Activated CD4-positive, alpha-beta memory T cell treated with anti-CD3 and anti-CD28 coated beads, Interleukin-2, amount 10 ng/mL, durations not matched to agents 7 days and 5 days (primary cell): ENCODE measurements at regions not wholly inside any gene's neighbourhood (a gene's known extent, or its start where the extent isn't known, plus 50 kb on each side); places are given as distances from the start of the nearest gene placed in this dataset.

Experiments
- CTCF ChIA-PET: fragments of 350-600 bp; sonication (Branson Sonifier 250); formaldehyde crosslinking; loops from one replicate; lab custom pipeline; 2021; ENCODE audit warnings: antibody characterized with exemption, inconsistent platforms; lab: Charles Lee
- POLR2A ChIA-PET: fragments of 350-600 bp; sonication (Branson Sonifier 250); formaldehyde crosslinking; loops from one replicate; lab custom pipeline; 2021; ENCODE audit warnings: antibody characterized with exemption; lab: Charles Lee
- DNase-seq: peaks from one replicate; pipeline ENCODE4 v3.0.0-alpha.2; 2020
- H3K27ac Mint-ChIP-seq: one replicate; pipeline ENCODE4 v1.8.0; 2021; ENCODE audit warnings: mild to moderate bottlenecking, mixed read lengths
- H3K27me3 Mint-ChIP-seq: one replicate; pipeline ENCODE4 v1.8.0; 2021; ENCODE audit warnings: mixed read lengths
- H3K36me3 Mint-ChIP-seq: one replicate; pipeline ENCODE4 v1.8.0; 2021; ENCODE audit warnings: low read depth, mixed read lengths
- H3K4me1 Mint-ChIP-seq: one replicate; pipeline ENCODE4 v1.8.0; 2021; ENCODE audit warnings: mixed read lengths
- H3K4me3 Mint-ChIP-seq: one replicate; pipeline ENCODE4 v1.8.0; 2021; ENCODE audit warnings: mild to moderate bottlenecking, mixed read lengths
- H3K9me3 Mint-ChIP-seq: one replicate; pipeline ENCODE4 v1.8.0; 2021; ENCODE audit warnings: mixed read lengths

GRCh38 chr9:79452265-79452664 is 119.5 kb upstream of the TLE4 start:
- Mint-ChIP-seq H3K27me3 (peaks cover 2% of the 10 kb centered on the region), H3K9me3 (no peaks in the 10 kb centered on the region), H3K36me3 (no peaks in the 10 kb centered on the region), H3K27ac (no peak overlapping the region), H3K4me3 (no peak overlapping the region), H3K4me1 (no peaks in the 10 kb centered on the region)
- CTCF ChIA-PET = no interaction called here
- DNase-seq = no peak
- POLR2A ChIA-PET = no interaction called here

GRCh38 chr9:79461712-79462111 is 110.1 kb upstream of the TLE4 start:
- Mint-ChIP-seq H3K27ac (no peak overlapping the region), H3K9me3 (no peaks in the 10 kb centered on the region), H3K4me1 (no peaks in the 10 kb centered on the region), H3K4me3 (no peak overlapping the region), H3K36me3 (no peaks in the 10 kb centered on the region), H3K27me3 (no peaks in the 10 kb centered on the region)
- POLR2A ChIA-PET = no interaction called here
- no peak for DNase-seq
- CTCF ChIA-PET = no interaction called here

- peaks cover 12% of the 10 kb centered on the region for H3K4me1 Mint-ChIP-seq
- H3K9me3 Mint-ChIP-seq = no peaks in the 10 kb centered on the region
- no peak overlapping the region for H3K4me3 Mint-ChIP-seq
- CTCF ChIA-PET = no interaction called here
- no peak overlapping the region for H3K27ac Mint-ChIP-seq
- H3K36me3 Mint-ChIP-seq = no peaks in the 10 kb centered on the region
- no peaks in the 10 kb centered on the region for H3K27me3 Mint-ChIP-seq
- POLR2A ChIA-PET = no interaction called here
- DNase-seq = no peak
These were observed 106.6 kb upstream of the TLE4 start for GRCh38 chr9:79465156-79465555.

- H3K9me3 Mint-ChIP-seq = no peaks in the 10 kb centered on the region
- no peaks in the 10 kb centered on the region for H3K27me3 Mint-ChIP-seq
- H3K27ac Mint-ChIP-seq = no peak overlapping the region
- H3K4me3 Mint-ChIP-seq = no peak overlapping the region
- no peak for DNase-seq
- peaks cover 12% of the 10 kb centered on the region for H3K4me1 Mint-ChIP-seq
- CTCF ChIA-PET = no interaction called here
- POLR2A ChIA-PET = no interaction called here
- no peaks in the 10 kb centered on the region for H3K36me3 Mint-ChIP-seq
These were observed 102.6 kb upstream of the TLE4 start for GRCh38 chr9:79469164-79469563.

GRCh38 chr9:79470954-79471353 is 100.8 kb upstream of the TLE4 start:
- Mint-ChIP-seq H3K27me3 (no peaks in the 10 kb centered on the region), H3K9me3 (no peaks in the 10 kb centered on the region), H3K4me3 (no peak overlapping the region), H3K36me3 (no peaks in the 10 kb centered on the region), H3K4me1 (peaks cover 12% of the 10 kb centered on the region), H3K27ac (no peak overlapping the region)
- POLR2A ChIA-PET = no interaction called here
- CTCF ChIA-PET = no interaction called here
- DNase-seq = no peak

GRCh38 chr9:79471580-79472543 is 99.9 kb upstream of the TLE4 start:
- no peaks in the 10 kb centered on the region for H3K36me3 Mint-ChIP-seq
- H3K9me3 Mint-ChIP-seq = no peaks in the 10 kb centered on the region
- H3K27me3 Mint-ChIP-seq = no peaks in the 10 kb centered on the region
- DNase-seq = no peak
- H3K27ac Mint-ChIP-seq = no peak overlapping the region
- no peak overlapping the region for H3K4me3 Mint-ChIP-seq
- H3K4me1 Mint-ChIP-seq = peaks cover 12% of the 10 kb centered on the region
- CTCF ChIA-PET = no interaction called here
- POLR2A ChIA-PET = no interaction called here

- no peak overlapping the region for H3K4me3 Mint-ChIP-seq
- no peak overlapping the region for H3K27ac Mint-ChIP-seq
- peaks cover 13% of the 10 kb centered on the region for H3K4me1 Mint-ChIP-seq
- ChIA-PET CTCF (no interaction called here), POLR2A (no interaction called here)
- H3K27me3 Mint-ChIP-seq = no peaks in the 10 kb centered on the region
- no peak for DNase-seq
- H3K36me3 Mint-ChIP-seq = no peaks in the 10 kb centered on the region
- H3K9me3 Mint-ChIP-seq = no peaks in the 10 kb centered on the region
These were observed 98.1 kb upstream of the TLE4 start for GRCh38 chr9:79473704-79474103.

GRCh38 chr9:79477241-79477840 is 94.4 kb upstream of the TLE4 start:
- no peaks in the 10 kb centered on the region for H3K27me3 Mint-ChIP-seq
- POLR2A ChIA-PET = no interaction called here

GRCh38 chr9:79477955-79478771 is 93.6 kb upstream of the TLE4 start:
- POLR2A ChIA-PET = no interaction called here
- Mint-ChIP-seq H3K36me3 (no peaks in the 10 kb centered on the region), H3K4me1 (peaks cover 2% of the 10 kb centered on the region), H3K27me3 (no peaks in the 10 kb centered on the region), H3K27ac (no peak overlapping the region), H3K4me3 (no peak overlapping the region), H3K9me3 (no peaks in the 10 kb centered on the region)
- CTCF ChIA-PET = no interaction called here
- no peak for DNase-seq

More at GRCh38 chr9:79477241-79477840, 94.4 kb upstream of the TLE4 start:
- H3K9me3 Mint-ChIP-seq = no peaks in the 10 kb centered on the region
- CTCF ChIA-PET = no interaction called here
- H3K36me3 Mint-ChIP-seq = no peaks in the 10 kb centered on the region
- DNase-seq = no peak
- no peak overlapping the region for H3K4me3 Mint-ChIP-seq
- no peak overlapping the region for H3K27ac Mint-ChIP-seq
- H3K4me1 Mint-ChIP-seq = peaks cover 2% of the 10 kb centered on the region

GRCh38 chr9:79480639-79481038 is 91.1 kb upstream of the TLE4 start:
- H3K27me3 Mint-ChIP-seq = no peaks in the 10 kb centered on the region
- H3K36me3 Mint-ChIP-seq = no peaks in the 10 kb centered on the region
- ChIA-PET CTCF (no interaction called here), POLR2A (no interaction called here)
- peaks cover 2% of the 10 kb centered on the region for H3K4me1 Mint-ChIP-seq
- no peak overlapping the region for H3K4me3 Mint-ChIP-seq
- no peak for DNase-seq
- no peaks in the 10 kb centered on the region for H3K9me3 Mint-ChIP-seq
- no peak overlapping the region for H3K27ac Mint-ChIP-seq

GRCh38 chr9:79481846-79482477 is 89.8 kb upstream of the TLE4 start:
- H3K4me3 Mint-ChIP-seq = no peak overlapping the region
- POLR2A ChIA-PET = no interaction called here
- no peaks in the 10 kb centered on the region for H3K36me3 Mint-ChIP-seq
- no peaks in the 10 kb centered on the region for H3K27me3 Mint-ChIP-seq
- H3K4me1 Mint-ChIP-seq = peaks cover 2% of the 10 kb centered on the region
- H3K27ac Mint-ChIP-seq = no peak overlapping the region
- H3K9me3 Mint-ChIP-seq = no peaks in the 10 kb centered on the region
- CTCF ChIA-PET = no interaction called here
- DNase-seq = no peak

GRCh38 chr9:79485258-79485657 is 86.5 kb upstream of the TLE4 start:
- Mint-ChIP-seq H3K27ac (no peak overlapping the region), H3K27me3 (no peaks in the 10 kb centered on the region), H3K36me3 (no peaks in the 10 kb centered on the region), H3K4me1 (no peaks in the 10 kb centered on the region), H3K4me3 (no peak overlapping the region), H3K9me3 (no peaks in the 10 kb centered on the region)
- ChIA-PET CTCF (no interaction called here), POLR2A (no interaction called here)
- no peak for DNase-seq
